GM19397 (cell line): ENCODE measurements at regions not wholly inside any gene's neighbourhood (a gene's known extent, or its start where the extent isn't known, plus 50 kb on each side); places are given as distances from the start of the nearest gene placed in this dataset.

Experiments used
- ATAC-seq: cut with Tn5 transposase; IDR thresholded peaks from one replicate; pipeline ENCODE4 v1.9.1; 2021; ENCODE audit warnings: mild to moderate bottlenecking, moderate library complexity; ENCODE audit not compliant: unreplicated experiment

- no peak for ATAC-seq
Measured at GRCh38 chr3:72290859-72291638, 506.1 kb upstream of the PROK2 start.

DNA sequence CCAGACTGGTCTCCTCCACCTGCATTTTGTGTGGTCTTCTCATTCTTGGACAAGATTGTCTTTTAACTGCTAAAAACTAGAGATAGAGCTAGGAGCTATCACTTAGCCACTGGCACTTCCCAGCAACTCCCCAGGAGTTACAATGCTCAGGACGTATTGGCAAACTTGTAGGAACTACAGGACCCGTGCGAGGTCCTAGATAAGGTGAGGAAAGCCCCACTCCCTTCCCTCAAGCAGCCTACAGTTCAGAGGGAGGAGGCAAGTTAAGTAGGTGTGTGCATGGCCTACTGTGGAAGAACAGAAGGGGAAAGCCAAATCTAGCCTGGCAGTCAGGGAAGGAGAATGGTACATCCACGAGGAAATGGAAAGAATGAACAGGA lies 504.7 kb upstream of the PROK2 start:
- no peak for ATAC-seq

DNA sequence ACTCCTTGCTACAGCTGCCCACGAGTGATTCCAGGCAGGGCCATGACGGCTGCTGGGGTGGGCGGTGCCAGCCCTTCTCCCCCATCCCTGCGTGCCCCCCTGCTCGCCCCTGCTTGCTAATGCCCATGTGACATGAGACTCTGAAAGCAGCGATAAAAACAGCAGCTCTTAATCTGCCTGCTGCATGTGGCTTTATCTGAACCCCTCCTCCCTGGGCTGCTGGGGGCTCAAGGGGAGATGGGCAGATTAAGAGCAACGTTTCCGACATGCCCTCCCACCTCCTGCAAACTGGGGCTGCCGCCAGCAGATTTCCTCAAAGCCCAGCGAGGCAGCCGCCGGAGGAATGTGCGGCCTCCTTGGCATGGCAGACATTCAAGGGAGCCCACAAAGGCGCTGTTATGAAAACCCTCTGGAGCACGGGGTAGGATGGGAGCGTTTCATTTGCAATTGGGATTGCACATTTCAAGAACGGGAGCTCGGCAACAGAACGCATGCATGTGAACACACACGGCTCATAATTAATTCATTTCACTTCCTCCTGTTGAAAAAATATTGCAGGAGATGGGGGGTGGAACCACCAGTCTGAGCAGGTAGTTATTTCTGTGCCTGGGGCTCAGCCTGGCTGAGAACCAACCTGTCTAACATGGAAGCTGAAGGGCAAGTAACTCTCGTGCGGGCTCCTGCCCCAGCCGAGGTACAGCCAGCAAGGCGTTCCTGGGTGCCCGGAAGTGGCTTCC lies 504.2 kb upstream of the PROK2 start:
- no peak for ATAC-seq

GRCh38 chr3:72287956-72288355 lies 503.0 kb upstream of the PROK2 start:
- ATAC-seq: no peak

DNA sequence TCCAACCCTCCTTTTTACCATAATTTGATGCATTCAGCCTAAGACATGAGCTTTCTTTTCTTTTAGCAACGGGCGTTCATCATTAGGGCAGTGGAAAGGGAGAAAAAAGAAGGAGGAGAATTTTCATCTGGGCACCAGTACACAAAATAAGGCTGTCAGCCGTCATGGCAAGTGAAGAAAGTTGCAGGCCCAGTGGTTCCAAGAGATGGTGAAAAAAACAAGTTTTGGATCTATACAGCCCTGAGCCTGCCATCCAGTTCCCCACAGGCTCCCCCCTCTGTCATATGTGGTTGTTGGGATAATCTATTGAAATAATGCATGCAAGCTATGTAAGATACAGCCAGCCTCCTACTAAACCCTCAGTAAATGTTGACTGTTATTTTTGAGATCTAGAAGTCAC lies 500.6 kb upstream of the PROK2 start:
- no peak for ATAC-seq

DNA sequence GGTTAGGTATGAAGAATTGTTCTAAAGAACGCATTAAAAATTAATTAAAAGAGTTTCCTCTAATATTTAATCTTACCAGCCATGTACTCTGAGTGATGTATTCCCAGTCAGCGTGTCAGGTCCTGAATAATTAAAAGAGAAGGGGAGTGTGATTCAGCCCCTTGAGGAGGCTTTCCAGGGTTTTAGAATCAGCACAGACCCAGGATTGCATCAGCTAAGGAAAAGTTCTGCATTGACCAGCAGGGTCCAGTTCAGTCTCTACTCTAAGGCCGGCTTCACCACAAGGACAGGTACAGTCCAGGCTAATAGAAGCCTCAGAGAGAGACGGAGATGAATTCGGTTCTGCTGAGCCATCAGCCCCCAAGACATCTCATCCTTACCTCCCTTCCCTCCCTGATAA lies 499.5 kb upstream of the PROK2 start:
- no peak for ATAC-seq

GRCh38 chr3:72282918-72283317 lies 498.0 kb upstream of the PROK2 start:
- no peak for ATAC-seq

DNA sequence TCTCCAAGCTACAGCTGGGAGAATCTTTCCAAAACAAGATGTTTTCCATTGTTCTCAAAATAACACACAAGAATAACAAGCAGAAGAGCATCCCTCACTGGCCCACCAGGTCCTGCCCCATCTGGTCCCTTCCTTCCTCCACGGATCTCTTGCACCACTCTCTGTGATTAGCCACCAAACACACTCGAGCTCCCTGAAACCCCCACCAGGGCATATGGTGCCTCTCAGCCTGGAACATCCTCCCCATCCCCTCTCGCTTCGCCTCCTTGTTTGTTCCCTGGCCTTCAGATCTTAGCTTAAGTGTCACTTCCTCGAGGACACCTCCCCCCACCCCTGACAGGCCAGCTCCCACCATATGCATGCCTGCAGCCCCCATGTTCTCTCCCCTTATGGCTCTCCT lies 496.6 kb upstream of the PROK2 start:
- no peak for ATAC-seq

DNA sequence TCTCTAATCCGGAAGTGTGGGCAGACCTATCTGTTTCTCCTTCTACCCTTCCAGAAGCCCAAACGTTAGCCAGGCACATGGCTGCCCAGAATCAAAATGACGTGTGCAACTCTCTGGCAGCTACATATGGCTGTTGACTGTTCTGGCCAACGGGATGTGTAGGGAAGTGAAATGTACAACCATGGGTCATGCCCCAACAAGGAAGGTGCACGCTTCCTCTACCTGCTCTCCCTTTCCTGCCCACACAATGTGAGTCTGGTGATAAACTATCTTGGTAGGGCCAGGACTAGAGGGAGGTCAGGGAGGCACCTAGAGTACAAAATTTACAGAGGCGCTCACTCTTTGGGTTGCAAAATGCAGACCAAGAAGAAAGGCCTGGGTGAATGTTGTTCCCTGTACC lies 495.9 kb upstream of the PROK2 start:
- no peak for ATAC-seq

DNA sequence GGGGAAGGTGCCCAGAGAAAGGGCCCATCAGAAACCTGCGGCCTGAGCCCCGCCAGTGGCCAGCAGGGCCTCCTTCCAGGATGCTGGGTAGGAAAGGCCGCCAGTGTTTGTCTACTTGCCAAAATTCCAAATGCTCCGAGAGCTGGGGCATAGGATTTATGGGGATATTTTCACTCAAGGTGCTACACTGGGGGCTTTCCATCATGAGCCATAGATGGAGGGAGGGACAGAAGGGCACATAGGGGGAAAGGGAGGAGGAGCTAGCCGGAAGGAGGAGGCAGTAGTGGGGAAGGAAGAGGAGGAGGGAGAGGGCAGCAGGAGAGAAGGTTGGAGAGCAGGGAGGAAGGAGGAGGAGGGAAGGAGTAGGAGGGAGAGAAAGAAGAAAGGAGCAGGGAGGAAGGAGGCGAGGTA lies 494.7 kb upstream of the PROK2 start:
- no peak for ATAC-seq

DNA sequence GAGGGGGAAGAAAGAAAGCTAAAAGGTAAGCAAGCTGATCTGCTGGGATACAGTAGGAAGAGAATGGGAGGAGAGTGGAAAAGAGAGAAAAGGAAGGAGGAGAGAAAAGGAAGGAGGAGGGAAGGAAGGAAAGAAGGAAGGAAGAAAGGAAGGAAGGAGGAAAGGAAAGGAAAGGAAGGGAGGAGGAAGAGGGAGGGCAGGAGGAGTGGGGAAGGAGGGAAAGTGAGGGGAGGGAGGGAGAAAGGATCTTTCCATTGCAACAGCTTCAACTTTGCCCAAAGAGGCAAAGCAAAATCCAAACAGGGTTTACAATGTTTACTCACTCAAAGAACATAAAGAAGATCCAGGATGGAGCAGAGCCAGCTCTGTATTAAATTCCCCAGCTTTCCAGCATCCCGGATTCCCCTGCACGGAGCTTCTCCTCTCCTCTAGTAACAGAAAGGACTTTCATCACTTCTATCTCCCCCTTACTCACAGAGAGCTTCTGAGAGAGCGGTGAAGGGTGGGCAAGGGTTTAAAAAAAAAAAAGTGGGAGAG lies 494.2 kb upstream of the PROK2 start:
- ATAC-seq: no peak

DNA sequence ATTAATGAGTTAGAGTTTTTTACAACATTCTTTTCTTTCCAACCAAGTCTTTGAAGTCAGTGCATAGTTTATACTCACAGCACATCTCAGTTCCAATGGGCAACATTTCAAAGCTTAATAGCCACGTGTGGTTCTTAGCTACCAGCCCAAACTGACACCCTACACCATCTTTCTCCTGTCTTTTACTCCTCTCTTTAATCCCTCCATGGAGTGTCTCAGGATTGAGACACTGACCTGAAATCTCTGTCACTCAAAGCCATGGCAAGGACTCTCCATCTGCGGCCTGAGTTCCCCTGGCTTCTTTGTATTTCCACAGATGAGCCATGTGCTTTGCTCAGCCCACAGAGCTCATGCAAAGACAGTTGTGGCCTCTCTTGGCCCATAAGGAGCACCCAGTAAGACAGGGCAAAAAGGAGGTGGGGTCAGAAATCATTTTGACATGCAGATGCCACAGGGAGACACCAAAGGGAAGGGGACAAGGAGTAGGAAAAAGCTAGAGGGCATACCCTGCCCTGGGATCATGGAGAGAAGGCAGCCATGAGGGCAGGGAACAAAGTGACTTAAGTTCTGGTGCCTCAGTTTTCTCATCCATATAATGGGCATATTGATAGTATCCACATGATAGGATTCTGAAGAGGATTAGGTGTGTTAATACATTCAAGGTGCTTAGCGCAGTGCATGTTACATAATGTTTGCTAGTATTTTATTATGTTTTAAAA lies 493.6 kb upstream of the PROK2 start:
- no peak for ATAC-seq

- no peak for ATAC-seq
Measured at GRCh38 chr3:72277710-72278109, 492.8 kb upstream of the PROK2 start.

DNA sequence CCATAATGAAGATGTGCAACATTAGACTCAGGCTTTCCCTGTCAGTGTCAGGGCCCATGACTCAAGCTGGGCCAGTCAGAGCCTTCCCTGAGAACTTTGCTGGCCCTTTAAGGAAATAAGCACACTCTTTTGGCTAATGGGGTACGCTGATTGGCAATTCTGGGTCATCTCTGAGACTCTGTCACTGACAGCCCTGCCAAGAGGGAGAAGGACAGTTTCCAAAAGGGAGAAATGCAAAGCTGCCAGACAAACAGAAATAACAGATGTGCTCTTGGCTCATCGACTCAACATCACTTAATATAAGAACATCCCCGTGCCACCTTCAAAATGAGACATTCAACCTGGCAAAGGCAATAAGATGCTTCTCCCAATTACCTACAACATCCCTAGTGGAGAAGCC lies 491.9 kb upstream of the PROK2 start:
- no peak for ATAC-seq

- no peak for ATAC-seq
Measured at GRCh38 chr3:72275331-72275751, 490.4 kb upstream of the PROK2 start.

DNA sequence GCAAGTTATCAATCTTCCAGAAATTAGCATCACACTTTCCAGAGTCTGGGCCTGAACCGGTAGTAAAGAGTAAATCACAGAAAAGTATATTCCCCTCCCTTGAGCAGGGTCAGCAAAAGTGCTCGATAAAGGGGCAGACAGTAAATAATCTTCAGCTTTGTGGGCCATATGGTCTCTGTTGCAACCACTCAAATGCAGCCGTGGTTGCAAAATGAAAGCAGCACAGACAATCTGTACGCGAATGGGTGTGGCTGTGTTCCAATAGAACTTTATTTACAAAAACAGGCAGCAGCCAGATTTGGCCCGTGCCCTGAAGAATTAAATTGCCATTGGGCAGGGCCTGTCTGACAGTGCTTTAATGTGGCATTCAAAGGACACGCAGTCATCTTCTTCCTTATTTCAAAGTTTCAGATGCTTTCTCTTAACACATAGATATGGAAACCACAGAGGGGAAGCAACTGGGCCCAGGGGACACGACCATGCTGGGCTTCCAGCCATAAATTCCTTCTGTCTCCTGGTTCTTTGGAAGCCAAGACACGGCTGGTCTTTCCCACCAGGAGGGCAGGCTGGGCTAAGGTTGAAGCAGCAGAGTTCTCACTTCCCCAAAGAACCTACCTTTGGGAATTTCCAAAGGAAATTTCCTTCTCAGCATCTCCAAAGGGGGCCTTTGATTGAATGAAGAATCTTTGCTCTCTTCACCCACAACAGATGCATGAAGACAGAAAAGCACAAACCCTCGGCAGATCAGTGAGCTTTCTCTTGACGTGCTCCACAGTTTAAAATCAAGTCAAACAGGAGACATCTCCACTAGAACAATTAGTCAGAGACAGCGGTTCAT lies 489.8 kb upstream of the PROK2 start:
- ATAC-seq: no peak

- ATAC-seq: no peak
Measured at GRCh38 chr3:72273615-72274014, 488.7 kb upstream of the PROK2 start.

DNA sequence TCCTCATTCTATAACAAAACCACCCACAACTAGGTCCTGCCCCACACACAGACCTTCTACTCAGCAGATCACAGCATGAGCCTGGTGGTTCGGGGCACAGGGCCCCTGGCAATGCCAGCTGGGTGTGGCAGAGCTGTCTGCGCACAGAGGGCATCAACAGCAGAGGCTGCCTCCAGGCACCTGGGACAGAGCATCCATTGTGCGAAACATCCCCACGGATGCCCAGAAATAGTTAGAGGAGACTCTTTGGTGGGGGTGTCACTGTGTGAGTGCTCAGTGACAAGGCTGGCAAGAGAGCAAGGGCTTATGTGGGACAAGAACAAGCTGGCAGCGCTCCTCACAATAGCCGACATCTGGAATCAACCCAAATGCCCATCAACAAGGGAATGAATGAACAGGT lies 487.4 kb upstream of the PROK2 start:
- no peak for ATAC-seq

- no peak for ATAC-seq
Measured at GRCh38 chr3:72271923-72272322, 487.0 kb upstream of the PROK2 start.

DNA sequence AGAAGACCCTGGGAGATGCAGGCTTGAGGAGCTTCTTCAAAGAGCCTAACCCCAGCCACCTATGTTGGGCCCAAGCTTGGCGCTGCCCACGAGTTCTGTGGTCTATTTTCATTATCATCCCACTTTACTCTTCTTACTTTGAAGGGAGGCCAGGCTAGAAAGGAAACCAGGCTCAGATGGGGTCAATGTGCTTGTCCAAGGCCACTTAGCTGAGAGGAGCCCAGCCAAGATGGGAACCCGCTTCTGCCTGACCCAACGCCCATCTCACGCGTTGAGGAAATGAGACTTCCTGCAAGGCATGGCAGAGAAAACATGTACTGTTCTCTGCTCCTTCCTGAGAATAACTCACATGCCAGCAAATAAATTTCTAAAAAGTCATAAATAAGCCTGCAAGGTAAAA lies 486.3 kb upstream of the PROK2 start:
- ATAC-seq: no peak

DNA sequence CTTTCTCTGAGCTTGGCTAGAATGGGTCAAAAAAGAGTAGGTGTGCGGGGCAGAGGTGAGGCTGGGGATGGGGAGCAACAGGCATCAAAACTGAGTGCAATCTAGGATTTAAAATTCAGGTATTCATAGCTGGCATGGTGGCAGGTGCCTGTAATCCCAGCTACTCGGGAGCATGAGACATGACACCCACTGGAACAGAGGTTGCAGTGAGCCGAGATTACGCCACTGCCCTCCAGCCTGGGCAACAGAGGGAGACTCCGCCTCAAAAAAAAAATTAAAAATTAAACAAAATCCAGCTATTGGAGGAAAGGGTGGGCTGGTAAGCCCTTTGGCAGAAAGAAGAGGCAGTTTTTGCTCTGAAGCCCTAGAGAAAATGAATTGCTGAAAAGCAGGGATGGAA lies 485.8 kb upstream of the PROK2 start:
- no peak for ATAC-seq
